Activated B cell treated with CpG ODN at 0.5 μM for 24 hours (primary cell): ENCODE measurements at regions not wholly inside any gene's neighbourhood (a gene's known extent, or its start where the extent isn't known, plus 50 kb on each side); places are given as distances from the start of the nearest gene placed in this dataset.

ENCODE experiments used
- ATAC-seq: fragments of 200-7000 bp; cut with Tn5 transposase; one replicate; pipeline ENCODE4 v1.10.0; 2021; ENCODE audit warnings: low read depth, mild to moderate bottlenecking, moderate library complexity
- CTCF ChIA-PET: fragments of 350-600 bp; sonication (Branson Sonifier 250); formaldehyde crosslinking; loops from one replicate; lab custom pipeline; 2021; ENCODE audit warnings: antibody characterized with exemption; lab: Charles Lee
- POLR2A ChIA-PET: fragments of 350-600 bp; sonication (Branson Sonifier 250); formaldehyde crosslinking; loops from one replicate; lab custom pipeline; 2021; ENCODE audit warnings: antibody characterized with exemption; lab: Charles Lee
- DNase-seq: peaks from one replicate; pipeline ENCODE4 v3.0.0; 2022
- H3K27ac Mint-ChIP-seq: one replicate; pipeline ENCODE4 v1.8.0; 2020; ENCODE audit warnings: mixed read lengths
- H3K27me3 Mint-ChIP-seq: one replicate; pipeline ENCODE4 v1.8.0; 2021; ENCODE audit warnings: mixed read lengths
- H3K36me3 Mint-ChIP-seq: one replicate; pipeline ENCODE4 v1.8.0; 2021; ENCODE audit warnings: low read depth, mixed read lengths
- H3K4me1 Mint-ChIP-seq: one replicate; pipeline ENCODE4 v1.8.0; 2021; ENCODE audit warnings: mixed read lengths
- H3K4me3 Mint-ChIP-seq: one replicate; pipeline ENCODE4 v1.8.0; 2020; ENCODE audit warnings: mild to moderate bottlenecking, mixed read lengths
- H3K9me3 Mint-ChIP-seq: one replicate; pipeline ENCODE4 v1.8.0; 2020; ENCODE audit warnings: mixed read lengths
- intact Hi-C: fragments of 100-400 bp; cut with micrococcal nuclease; formaldehyde crosslinking; loops from one replicate; pipeline ENCODE4 v1.15.1; 2024
- TF ChIP-seq, protein P1 (sequence below): fragments of 200-600 bp; IDR thresholded peaks from one replicate; pipeline ENCODE4 v1.8.0; 2022; ENCODE audit warnings: antibody characterized with exemption, mild to moderate bottlenecking

DNA sequence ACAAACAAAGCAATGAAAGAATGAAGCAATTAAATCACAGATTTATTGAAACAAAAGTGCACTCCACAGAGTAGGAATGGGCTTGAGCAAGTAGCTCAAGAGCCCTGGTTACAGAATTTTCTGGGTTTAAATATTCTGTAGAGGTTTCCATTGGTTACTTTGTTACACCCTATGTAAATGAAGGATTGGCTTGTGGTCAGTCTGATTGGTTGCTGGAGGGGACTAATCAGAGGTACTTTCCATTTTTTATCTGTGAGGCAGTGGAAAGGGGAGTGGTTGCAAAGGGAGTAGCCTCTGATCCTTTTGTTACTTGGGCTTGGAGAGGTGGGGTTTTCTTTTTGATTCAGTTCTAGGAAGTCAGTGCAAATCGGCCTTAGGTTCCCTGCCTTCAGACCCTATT, 253.3 kb downstream of the ARL6IP6 start:
- intact Hi-C loops = no loop called here
- CTCF ChIA-PET = no interaction called here
- no peaks in the 10 kb centered on the region for H3K36me3 Mint-ChIP-seq

DNA sequence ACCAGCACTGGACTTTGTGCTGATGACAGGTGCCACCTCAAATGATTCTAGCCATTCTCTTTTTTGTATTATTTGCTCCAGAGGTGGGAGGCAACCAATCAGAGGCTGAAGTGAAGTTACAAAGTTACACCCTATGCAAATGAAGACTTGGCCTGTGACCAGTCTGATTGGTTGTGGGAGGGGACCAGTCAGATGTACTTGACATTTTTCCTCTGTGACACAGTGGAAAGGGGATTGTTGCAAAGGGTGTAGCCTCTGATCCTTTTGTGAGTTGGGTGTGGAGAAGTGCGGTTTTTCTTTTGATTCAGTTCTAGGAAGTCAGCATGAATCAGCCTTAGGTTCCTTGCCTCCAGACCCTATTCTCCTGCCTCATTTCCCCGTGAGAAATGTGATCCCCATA, 244.0 kb downstream of the ARL6IP6 start:
- POLR2A ChIA-PET = no interaction called here
- intact Hi-C loops = no loop called here
- Mint-ChIP-seq H3K27me3 (no peaks in the 10 kb centered on the region), H3K27ac (no peak overlapping the region), H3K4me3 (no peak overlapping the region), H3K9me3 (peaks cover 1% of the 10 kb centered on the region), H3K36me3 (no peaks in the 10 kb centered on the region), H3K4me1 (no peaks in the 10 kb centered on the region)
- ATAC-seq = no peak
- DNase-seq = no peak
- TF ChIP-seq, protein P1, sequence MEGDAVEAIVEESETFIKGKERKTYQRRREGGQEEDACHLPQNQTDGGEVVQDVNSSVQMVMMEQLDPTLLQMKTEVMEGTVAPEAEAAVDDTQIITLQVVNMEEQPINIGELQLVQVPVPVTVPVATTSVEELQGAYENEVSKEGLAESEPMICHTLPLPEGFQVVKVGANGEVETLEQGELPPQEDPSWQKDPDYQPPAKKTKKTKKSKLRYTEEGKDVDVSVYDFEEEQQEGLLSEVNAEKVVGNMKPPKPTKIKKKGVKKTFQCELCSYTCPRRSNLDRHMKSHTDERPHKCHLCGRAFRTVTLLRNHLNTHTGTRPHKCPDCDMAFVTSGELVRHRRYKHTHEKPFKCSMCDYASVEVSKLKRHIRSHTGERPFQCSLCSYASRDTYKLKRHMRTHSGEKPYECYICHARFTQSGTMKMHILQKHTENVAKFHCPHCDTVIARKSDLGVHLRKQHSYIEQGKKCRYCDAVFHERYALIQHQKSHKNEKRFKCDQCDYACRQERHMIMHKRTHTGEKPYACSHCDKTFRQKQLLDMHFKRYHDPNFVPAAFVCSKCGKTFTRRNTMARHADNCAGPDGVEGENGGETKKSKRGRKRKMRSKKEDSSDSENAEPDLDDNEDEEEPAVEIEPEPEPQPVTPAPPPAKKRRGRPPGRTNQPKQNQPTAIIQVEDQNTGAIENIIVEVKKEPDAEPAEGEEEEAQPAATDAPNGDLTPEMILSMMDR = no peak
- CTCF ChIA-PET = no interaction called here

More for the DNA sequence above, 253.3 kb downstream of the ARL6IP6 start:
- DNase-seq = no peak
- H3K9me3 Mint-ChIP-seq = peaks cover 10% of the 10 kb centered on the region
- no peak overlapping the region for H3K27ac Mint-ChIP-seq
- no peak overlapping the region for H3K4me3 Mint-ChIP-seq
- TF ChIP-seq, protein P1 = no peak
- POLR2A ChIA-PET = no interaction called here
- no peaks in the 10 kb centered on the region for H3K4me1 Mint-ChIP-seq
- ATAC-seq = no peak
- no peaks in the 10 kb centered on the region for H3K27me3 Mint-ChIP-seq

DNA sequence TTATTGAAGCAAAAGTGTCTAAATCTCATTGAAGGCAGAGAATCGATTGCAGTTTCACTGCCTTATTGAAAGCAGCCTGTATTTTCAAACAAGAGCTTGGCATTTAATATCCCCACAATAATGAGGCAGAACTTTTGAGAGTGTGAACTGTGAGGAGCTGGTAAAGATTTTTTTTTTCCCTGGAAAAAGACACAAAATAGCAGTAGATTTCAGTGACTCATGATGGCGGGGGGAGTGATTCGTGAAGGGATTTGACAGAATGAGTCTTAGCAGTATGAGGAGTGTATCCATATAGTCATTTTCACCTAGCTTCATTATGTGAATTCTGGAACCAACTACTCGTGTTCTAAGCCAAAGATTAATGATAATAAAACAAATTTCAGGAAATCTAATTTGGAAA, 242.9 kb downstream of the ARL6IP6 start:
- Mint-ChIP-seq H3K4me1 (no peaks in the 10 kb centered on the region), H3K27ac (no peak overlapping the region), H3K27me3 (no peaks in the 10 kb centered on the region), H3K36me3 (no peaks in the 10 kb centered on the region), H3K9me3 (peaks cover 1% of the 10 kb centered on the region), H3K4me3 (no peak overlapping the region)
- ATAC-seq (no peak), DNase-seq (no peak)
- TF ChIP-seq, protein P1 = no peak
- intact Hi-C loops = no loop called here
- CTCF ChIA-PET = no interaction called here
- POLR2A ChIA-PET = no interaction called here

DNA sequence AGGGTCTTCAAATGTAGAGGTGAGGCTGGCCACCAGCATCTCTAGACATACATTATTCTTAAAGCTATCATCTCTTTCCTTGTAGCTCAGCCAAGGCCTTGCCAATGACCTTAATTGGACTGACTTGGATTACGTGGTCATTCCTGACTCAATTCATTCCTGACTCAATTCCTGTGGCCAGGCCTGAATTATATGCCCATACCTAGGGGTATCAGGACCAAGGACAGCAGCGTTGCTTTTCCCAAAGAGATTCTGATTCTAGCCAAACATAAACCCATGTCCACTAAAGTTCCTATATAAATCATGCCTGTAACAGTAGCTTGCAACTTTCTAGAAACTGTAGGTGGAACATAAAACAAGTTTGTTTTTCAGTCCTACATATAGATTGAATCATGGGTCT, 231.7 kb downstream of the ARL6IP6 start:
- intact Hi-C loops = no loop called here
- H3K27me3 Mint-ChIP-seq = no peaks in the 10 kb centered on the region
- H3K4me3 Mint-ChIP-seq = no peak overlapping the region
- H3K36me3 Mint-ChIP-seq = no peaks in the 10 kb centered on the region
- no peaks in the 10 kb centered on the region for H3K4me1 Mint-ChIP-seq
- CTCF ChIA-PET = no interaction called here
- TF ChIP-seq, protein P1 = no peak
- ATAC-seq = no peak
- POLR2A ChIA-PET = no interaction called here
- H3K9me3 Mint-ChIP-seq = no peaks in the 10 kb centered on the region
- DNase-seq = no peak
- H3K27ac Mint-ChIP-seq = no peak overlapping the region

DNA sequence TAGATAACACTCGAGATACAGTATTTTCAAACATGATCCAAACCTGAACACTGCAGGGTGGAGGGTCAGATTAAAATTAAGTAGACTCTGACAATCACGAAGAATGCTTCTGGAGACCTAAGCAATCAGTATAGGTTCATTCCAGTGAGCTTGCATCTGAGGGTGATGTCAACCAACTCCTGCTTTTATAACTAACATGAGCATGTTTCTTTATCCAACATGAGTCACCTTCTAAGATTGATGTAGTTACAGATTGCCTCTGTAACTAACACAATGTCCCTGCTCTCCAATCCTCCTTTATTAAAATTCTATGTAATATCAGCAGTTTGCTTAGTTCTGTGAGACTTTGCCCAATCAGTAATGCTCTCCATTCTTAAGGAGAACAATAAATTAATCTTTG, 225.7 kb downstream of the ARL6IP6 start:
- ChIA-PET CTCF (no interaction called here), POLR2A (no interaction called here)
- Mint-ChIP-seq H3K27me3 (no peaks in the 10 kb centered on the region), H3K9me3 (peaks cover 4% of the 10 kb centered on the region), H3K27ac (no peak overlapping the region), H3K36me3 (no peaks in the 10 kb centered on the region), H3K4me1 (no peaks in the 10 kb centered on the region), H3K4me3 (no peak overlapping the region)
- ATAC-seq = no peak
- intact Hi-C loops = no loop called here
- TF ChIP-seq, protein P1 = no peak
- DNase-seq = no peak
